ENCODE measurements at regions not wholly inside any gene's neighbourhood (a gene's known extent, or its start where the extent isn't known, plus 50 kb on each side); places are given as distances from the start of the nearest gene placed in this dataset.

- TF ChIP-seq EZH2 (IDR thresholded peaks at IDR 0.05; ENCODE audit: insufficient read depth, poor library complexity, severe bottlenecking), result no peak
- no peak for TF ChIP-seq EZH2phosphoT487 (IDR thresholded peaks at IDR 0.05; ENCODE audit: insufficient read depth, low read depth)
Measured at GRCh38 chr21:25391777-25392176, 215.5 kb downstream of the MRPL39 start.

Data from GM23248 (cell line).